Transverse colon (tissue), 4 donors: ENCODE measurements at regions not wholly inside any gene's neighbourhood (a gene's known extent, or its start where the extent isn't known, plus 50 kb on each side); places are given as distances from the start of the nearest gene placed in this dataset.

ENCODE experiments used
- EP300 ChIP-seq: sonication (generic); formaldehyde crosslinking; IDR thresholded peaks from one replicate; pipeline ENCODE4 v1.6.1; 2017; ENCODE audit warnings: antibody characterized with exemption, low read depth
- POLR2A ChIP-seq: fragments of 450-650 bp; IDR thresholded peaks from one replicate; pipeline ENCODE4 v1.6.1; 2016; ENCODE audit warnings: antibody characterized with exemption, mild to moderate bottlenecking, moderate library complexity
- POLR2AphosphoS5 ChIP-seq, 3 donors: sonication (generic); formaldehyde crosslinking; IDR thresholded peaks; one replicate each; pipeline ENCODE4 v1.6.1; 2016; ENCODE audit warnings: antibody characterized with exemption in 3 of 3
- TF ChIP-seq, protein P1 (sequence below), 5 experiments: fragments of 200-600 bp in 3 of 5; fragments of 450-650 bp in 2 of 5; sonication (generic) in 3 of 5; IDR thresholded peaks; 1 replicate in 2 of 5; 2 replicates in 3 of 5; pipeline ENCODE4 v1.5.1; 2016 to 2017; ENCODE audit warnings: antibody characterized with exemption in 5 of 5, inconsistent platforms in 3 of 5, mild to moderate bottlenecking in 2 of 5, moderate library complexity in 1 of 5

- TF ChIP-seq, protein P1, sequence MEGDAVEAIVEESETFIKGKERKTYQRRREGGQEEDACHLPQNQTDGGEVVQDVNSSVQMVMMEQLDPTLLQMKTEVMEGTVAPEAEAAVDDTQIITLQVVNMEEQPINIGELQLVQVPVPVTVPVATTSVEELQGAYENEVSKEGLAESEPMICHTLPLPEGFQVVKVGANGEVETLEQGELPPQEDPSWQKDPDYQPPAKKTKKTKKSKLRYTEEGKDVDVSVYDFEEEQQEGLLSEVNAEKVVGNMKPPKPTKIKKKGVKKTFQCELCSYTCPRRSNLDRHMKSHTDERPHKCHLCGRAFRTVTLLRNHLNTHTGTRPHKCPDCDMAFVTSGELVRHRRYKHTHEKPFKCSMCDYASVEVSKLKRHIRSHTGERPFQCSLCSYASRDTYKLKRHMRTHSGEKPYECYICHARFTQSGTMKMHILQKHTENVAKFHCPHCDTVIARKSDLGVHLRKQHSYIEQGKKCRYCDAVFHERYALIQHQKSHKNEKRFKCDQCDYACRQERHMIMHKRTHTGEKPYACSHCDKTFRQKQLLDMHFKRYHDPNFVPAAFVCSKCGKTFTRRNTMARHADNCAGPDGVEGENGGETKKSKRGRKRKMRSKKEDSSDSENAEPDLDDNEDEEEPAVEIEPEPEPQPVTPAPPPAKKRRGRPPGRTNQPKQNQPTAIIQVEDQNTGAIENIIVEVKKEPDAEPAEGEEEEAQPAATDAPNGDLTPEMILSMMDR (IDR thresholded peaks at IDR 0.05): no peak
- TF ChIP-seq POLR2A (no peak), POLR2AphosphoS5 (IDR thresholded peaks at IDR 0.05) (no peak), EP300 (no peak)
These were observed 70.2 kb upstream of the DSC1 start for GRCh38 chr18:31232775-31233424.
